IMR-90 (cell line): ENCODE measurements at regions not wholly inside any gene's neighbourhood (a gene's known extent, or its start where the extent isn't known, plus 50 kb on each side); places are given as distances from the start of the nearest gene placed in this dataset.
A peak's percentile ranks its signal among the peaks of the same experiment; 100 is the strongest.

ENCODE experiments used
- POLR2A ChIP-seq: IDR thresholded peaks from 2 replicates; pipeline ENCODE4 v1.6.1; 2012; ENCODE audit warnings: mild to moderate bottlenecking, low read depth, low read length
- RCOR1 ChIP-seq: IDR thresholded peaks from 2 replicates; pipeline ENCODE4 v1.6.1; 2012; ENCODE audit warnings: mild to moderate bottlenecking, low read length, improper control_type of control experiment; ENCODE audit not compliant: insufficient replicate concordance
- TF ChIP-seq, protein P1 (sequence below): conservative IDR thresholded peaks from 2 replicates; pipeline ENCODE4 v1.5.1; 2012; ENCODE audit warnings: mild to moderate bottlenecking, low read depth, low read length, improper control_type of control experiment

DNA sequence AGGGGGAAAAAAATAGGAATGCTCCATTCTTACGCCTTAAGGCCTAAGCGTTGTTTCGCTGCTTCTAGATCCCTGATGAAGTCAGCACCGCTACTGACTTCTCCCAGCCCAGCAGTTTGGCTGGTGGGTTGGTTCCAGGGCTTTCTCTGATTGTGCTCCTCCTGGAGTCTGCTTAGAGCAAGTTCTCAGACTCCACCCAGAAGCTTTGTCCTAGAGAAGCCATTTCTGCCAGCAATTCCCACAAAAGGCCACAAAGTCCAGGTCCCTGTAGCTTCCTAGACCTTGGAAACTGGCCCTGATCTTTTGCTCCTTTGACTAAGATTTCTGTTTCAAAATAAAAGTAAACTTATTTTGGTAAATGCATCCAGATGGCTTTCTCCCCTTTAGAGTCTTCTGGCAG lies 65.4 kb downstream of the KCTD12 start:
- TF ChIP-seq RCOR1 (no peak), POLR2A (no peak)
- TF ChIP-seq, protein P1, sequence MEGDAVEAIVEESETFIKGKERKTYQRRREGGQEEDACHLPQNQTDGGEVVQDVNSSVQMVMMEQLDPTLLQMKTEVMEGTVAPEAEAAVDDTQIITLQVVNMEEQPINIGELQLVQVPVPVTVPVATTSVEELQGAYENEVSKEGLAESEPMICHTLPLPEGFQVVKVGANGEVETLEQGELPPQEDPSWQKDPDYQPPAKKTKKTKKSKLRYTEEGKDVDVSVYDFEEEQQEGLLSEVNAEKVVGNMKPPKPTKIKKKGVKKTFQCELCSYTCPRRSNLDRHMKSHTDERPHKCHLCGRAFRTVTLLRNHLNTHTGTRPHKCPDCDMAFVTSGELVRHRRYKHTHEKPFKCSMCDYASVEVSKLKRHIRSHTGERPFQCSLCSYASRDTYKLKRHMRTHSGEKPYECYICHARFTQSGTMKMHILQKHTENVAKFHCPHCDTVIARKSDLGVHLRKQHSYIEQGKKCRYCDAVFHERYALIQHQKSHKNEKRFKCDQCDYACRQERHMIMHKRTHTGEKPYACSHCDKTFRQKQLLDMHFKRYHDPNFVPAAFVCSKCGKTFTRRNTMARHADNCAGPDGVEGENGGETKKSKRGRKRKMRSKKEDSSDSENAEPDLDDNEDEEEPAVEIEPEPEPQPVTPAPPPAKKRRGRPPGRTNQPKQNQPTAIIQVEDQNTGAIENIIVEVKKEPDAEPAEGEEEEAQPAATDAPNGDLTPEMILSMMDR, result 0 out of 2 replicates have a peak, but pooled peaks have one; percentile 4
